Hepatocyte (in vitro differentiated cells): ENCODE measurements at regions not wholly inside any gene's neighbourhood (a gene's known extent, or its start where the extent isn't known, plus 50 kb on each side); places are given as distances from the start of the nearest gene placed in this dataset.

Experiments
- CTCF ChIP-seq: fragments of 200-600 bp; sonication (generic); IDR thresholded peaks from 2 replicates; pipeline ENCODE4 v1.5.1; 2016; ENCODE audit warnings: antibody characterized with exemption, mild to moderate bottlenecking; ENCODE audit not compliant: poor library complexity
- EZH2 ChIP-seq: fragments of 200-600 bp; sonication (generic); IDR thresholded peaks from 2 replicates; pipeline ENCODE4 v1.6.1; 2016; ENCODE audit warnings: antibody characterized with exemption, mild to moderate bottlenecking, borderline replicate concordance
- EZH2phosphoT487 ChIP-seq: fragments of 200-600 bp; sonication (generic); IDR thresholded peaks from one replicate; pipeline ENCODE4 v1.6.1; 2018; ENCODE audit warnings: antibody characterized with exemption, mild to moderate bottlenecking, low read depth, moderate library complexity; ENCODE audit not compliant: unreplicated experiment, severe bottlenecking

GRCh38 chr2:173555833-173556232 lies 201.2 kb downstream of the CDCA7 start:
- TF ChIP-seq EZH2 (no peak), CTCF (no peak), EZH2phosphoT487 (no peak)
